Endodermal cell (in vitro differentiated cells): ENCODE measurements at regions not wholly inside any gene's neighbourhood (a gene's known extent, or its start where the extent isn't known, plus 50 kb on each side); places are given as distances from the start of the nearest gene placed in this dataset.

Source experiments
- DNase-seq: peaks from one replicate; pipeline ENCODE4 v3.0.0-alpha.2; 2017
- H3K27ac ChIP-seq: 2 replicates; pipeline ENCODE4 v1.5.1; 2013; ENCODE audit warnings: mild to moderate bottlenecking, low read depth, low read length, moderate library complexity
- H3K27me3 ChIP-seq: 2 replicates; pipeline ENCODE4 v1.6.1; 2013; ENCODE audit warnings: mild to moderate bottlenecking, low read length, moderate library complexity; ENCODE audit not compliant: insufficient read depth, control insufficient read depth, poor library complexity, severe bottlenecking
- H3K36me3 ChIP-seq: 2 replicates; pipeline ENCODE4 v1.7.0; 2013; ENCODE audit warnings: mild to moderate bottlenecking, low read length, moderate library complexity; ENCODE audit not compliant: control insufficient read depth, insufficient read depth
- H3K4me1 ChIP-seq: one replicate; pipeline ENCODE4 v1.7.0; 2013; ENCODE audit warnings: low read length; ENCODE audit not compliant: control insufficient read depth, insufficient read depth
- H3K4me3 ChIP-seq: 2 replicates; pipeline ENCODE4 v1.5.1; 2013; ENCODE audit warnings: mild to moderate bottlenecking, low read length, moderate library complexity
- H3K9ac ChIP-seq: 2 replicates; pipeline ENCODE4 v1.6.1; 2013; ENCODE audit warnings: mild to moderate bottlenecking, low read length, moderate library complexity; ENCODE audit not compliant: poor library complexity, severe bottlenecking; ENCODE audit errors: extremely low read depth
- H3K9me3 ChIP-seq: 2 replicates; pipeline ENCODE4 v1.6.1; 2013; ENCODE audit warnings: mild to moderate bottlenecking, low read length, moderate library complexity; ENCODE audit not compliant: control insufficient read depth
- H3K27ac Mint-ChIP-seq: 2 replicates; pipeline ENCODE4 v1.8.0; 2020; ENCODE audit warnings: mixed read lengths
- H3K27me3 Mint-ChIP-seq: 2 replicates; pipeline ENCODE4 v1.8.0; 2021; ENCODE audit warnings: mild to moderate bottlenecking, mixed read lengths; ENCODE audit not compliant: insufficient read depth
- H3K36me3 Mint-ChIP-seq: 2 replicates; pipeline ENCODE4 v1.8.0; 2020; ENCODE audit warnings: low read depth, mixed read lengths
- H3K4me1 Mint-ChIP-seq: 2 replicates; pipeline ENCODE4 v1.8.0; 2020; ENCODE audit warnings: mixed read lengths
- H3K4me3 Mint-ChIP-seq: 2 replicates; pipeline ENCODE4 v1.8.0; 2020; ENCODE audit warnings: mild to moderate bottlenecking, moderate library complexity, mixed read lengths
- H3K9me3 Mint-ChIP-seq: 2 replicates; pipeline ENCODE4 v1.8.0; 2020; ENCODE audit warnings: mild to moderate bottlenecking, mixed read lengths
- WGBS, 2 experiments: methylation state at CpG; one replicate each; pipeline versions ENCODE4 v1.1.5 to v1.1.7; 2013; ENCODE audit warnings: missing lambda C conversion rate in 2 of 2, mixed read lengths in 1 of 2; ENCODE audit not compliant: insufficient coverage in 1 of 2, insufficient read length in 1 of 2; 5-methylcytosine and 5-hydroxymethylcytosine counted together
- TF ChIP-seq, protein P1 (sequence below): fragments of 200-600 bp; sonication (generic); conservative IDR thresholded peaks from 2 replicates; pipeline ENCODE4 v1.5.0; 2021; ENCODE audit warnings: antibody characterized with exemption, mild to moderate bottlenecking

DNA sequence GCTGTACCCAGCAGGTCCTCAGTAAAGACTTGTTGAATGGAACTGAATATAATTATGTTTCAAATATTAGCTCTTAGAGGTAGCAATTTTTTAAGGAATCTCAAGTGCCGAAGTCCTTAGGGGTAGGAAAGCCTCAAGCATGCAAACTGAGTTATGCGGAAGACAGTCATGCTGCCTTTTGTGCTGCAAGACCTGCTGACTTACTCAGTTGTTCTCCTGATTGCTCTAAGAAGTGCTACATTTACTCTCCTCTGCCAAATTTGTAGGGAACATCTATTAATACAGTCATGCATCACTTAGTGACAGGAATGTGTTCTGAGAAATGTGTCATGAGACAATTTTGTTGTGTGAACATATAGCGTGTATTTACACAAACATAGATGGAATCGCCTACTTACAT lies 325.6 kb upstream of the AZI2 start:
- Histone ChIP-seq H3K9me3 (no peaks in the 10 kb centered on the region), H3K9ac (no peak overlapping the region), H3K4me1 (no peaks in the 10 kb centered on the region), H3K36me3 (no peaks in the 10 kb centered on the region), H3K27me3 (no peaks in the 10 kb centered on the region), H3K4me3 (no peak overlapping the region), H3K27ac (no peak overlapping the region)
- H3K36me3 Mint-ChIP-seq, result no peaks in the 10 kb centered on the region
- no peak overlapping the region for H3K4me3 Mint-ChIP-seq
- 92 to 93% methylated on average over 2 to 4 of the region's 4 CpGs for WGBS, 2 experiments
- no peak for DNase-seq
- H3K4me1 Mint-ChIP-seq, result no peaks in the 10 kb centered on the region
- TF ChIP-seq, protein P1, sequence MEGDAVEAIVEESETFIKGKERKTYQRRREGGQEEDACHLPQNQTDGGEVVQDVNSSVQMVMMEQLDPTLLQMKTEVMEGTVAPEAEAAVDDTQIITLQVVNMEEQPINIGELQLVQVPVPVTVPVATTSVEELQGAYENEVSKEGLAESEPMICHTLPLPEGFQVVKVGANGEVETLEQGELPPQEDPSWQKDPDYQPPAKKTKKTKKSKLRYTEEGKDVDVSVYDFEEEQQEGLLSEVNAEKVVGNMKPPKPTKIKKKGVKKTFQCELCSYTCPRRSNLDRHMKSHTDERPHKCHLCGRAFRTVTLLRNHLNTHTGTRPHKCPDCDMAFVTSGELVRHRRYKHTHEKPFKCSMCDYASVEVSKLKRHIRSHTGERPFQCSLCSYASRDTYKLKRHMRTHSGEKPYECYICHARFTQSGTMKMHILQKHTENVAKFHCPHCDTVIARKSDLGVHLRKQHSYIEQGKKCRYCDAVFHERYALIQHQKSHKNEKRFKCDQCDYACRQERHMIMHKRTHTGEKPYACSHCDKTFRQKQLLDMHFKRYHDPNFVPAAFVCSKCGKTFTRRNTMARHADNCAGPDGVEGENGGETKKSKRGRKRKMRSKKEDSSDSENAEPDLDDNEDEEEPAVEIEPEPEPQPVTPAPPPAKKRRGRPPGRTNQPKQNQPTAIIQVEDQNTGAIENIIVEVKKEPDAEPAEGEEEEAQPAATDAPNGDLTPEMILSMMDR, result no peak
- H3K27me3 Mint-ChIP-seq, result no peaks in the 10 kb centered on the region
- H3K27ac Mint-ChIP-seq, result no peak overlapping the region
- no peaks in the 10 kb centered on the region for H3K9me3 Mint-ChIP-seq

DNA sequence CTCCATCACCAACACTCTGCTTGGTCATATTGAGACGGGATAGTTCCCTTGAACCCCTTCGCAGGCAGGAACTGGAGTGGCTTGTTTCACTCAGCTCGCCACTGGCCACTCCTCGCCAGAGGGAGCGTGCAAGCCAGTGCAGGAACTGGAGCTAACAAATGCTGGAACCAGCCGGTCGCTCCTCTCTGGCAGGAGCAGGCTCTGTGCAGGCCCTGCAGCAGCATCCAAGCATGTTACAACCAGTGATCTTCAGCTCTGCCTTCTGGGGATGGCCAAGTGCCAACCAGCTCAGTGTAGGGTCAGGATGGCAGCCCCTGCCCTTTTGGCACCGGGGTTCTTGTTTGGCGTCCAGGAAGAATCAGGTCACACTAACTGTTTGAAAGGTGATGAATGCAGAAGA lies 329.0 kb upstream of the AZI2 start:
- peaks cover 8% of the 10 kb centered on the region for H3K4me1 Mint-ChIP-seq
- no peak overlapping the region for H3K27ac ChIP-seq
- no peaks in the 10 kb centered on the region for H3K4me1 ChIP-seq
- H3K27ac Mint-ChIP-seq, result no peak overlapping the region
- no peaks in the 10 kb centered on the region for H3K36me3 ChIP-seq
- TF ChIP-seq, protein P1, result no peak
- H3K9me3 ChIP-seq, result no peaks in the 10 kb centered on the region
- H3K9ac ChIP-seq, result no peak overlapping the region
- no peak overlapping the region for H3K4me3 ChIP-seq
- no peak overlapping the region for H3K4me3 Mint-ChIP-seq
- WGBS, 2 experiments, result 90 to 96% methylated on average over 8 to 9 of the region's 9 CpGs
- H3K9me3 Mint-ChIP-seq, result no peaks in the 10 kb centered on the region
- no peak for DNase-seq
- no peaks in the 10 kb centered on the region for H3K36me3 Mint-ChIP-seq
- no peaks in the 10 kb centered on the region for H3K27me3 Mint-ChIP-seq
- H3K27me3 ChIP-seq, result no peaks in the 10 kb centered on the region

GRCh38 chr3:28678086-28678485 lies 329.5 kb upstream of the AZI2 start:
- H3K27ac Mint-ChIP-seq, result no peak overlapping the region
- Histone ChIP-seq H3K27me3 (no peaks in the 10 kb centered on the region), H3K9ac (no peak overlapping the region), H3K4me1 (no peaks in the 10 kb centered on the region), H3K4me3 (no peak overlapping the region), H3K9me3 (no peaks in the 10 kb centered on the region), H3K36me3 (no peaks in the 10 kb centered on the region), H3K27ac (no peak overlapping the region)
- 95 to 98% methylated on average over 6 to 8 of the region's 8 CpGs for WGBS, 2 experiments
- H3K4me1 Mint-ChIP-seq, result peaks cover 8% of the 10 kb centered on the region
- TF ChIP-seq, protein P1, result no peak
- no peaks in the 10 kb centered on the region for H3K36me3 Mint-ChIP-seq
- H3K9me3 Mint-ChIP-seq, result no peaks in the 10 kb centered on the region
- H3K4me3 Mint-ChIP-seq, result no peak overlapping the region
- no peak for DNase-seq
- no peaks in the 10 kb centered on the region for H3K27me3 Mint-ChIP-seq
